GM20431 (cell line): ENCODE measurements at regions not wholly inside any gene's neighbourhood (a gene's known extent, or its start where the extent isn't known, plus 50 kb on each side); places are given as distances from the start of the nearest gene placed in this dataset.
"Not testable (repeated sequence)": the region's sequence is repeated elsewhere in the genome, so short reads cannot be mapped to it uniquely, and the experiment has no call there.

Experiments used
- in situ Hi-C: fragments of 300-500 bp; cut with MseI, MboI; formaldehyde crosslinking; loops from one replicate; pipeline ENCODE4 v1.15.0; 2020; ENCODE audit warnings: low sequenced_read_pairs; ENCODE audit not compliant: unreplicated experiment

DNA sequence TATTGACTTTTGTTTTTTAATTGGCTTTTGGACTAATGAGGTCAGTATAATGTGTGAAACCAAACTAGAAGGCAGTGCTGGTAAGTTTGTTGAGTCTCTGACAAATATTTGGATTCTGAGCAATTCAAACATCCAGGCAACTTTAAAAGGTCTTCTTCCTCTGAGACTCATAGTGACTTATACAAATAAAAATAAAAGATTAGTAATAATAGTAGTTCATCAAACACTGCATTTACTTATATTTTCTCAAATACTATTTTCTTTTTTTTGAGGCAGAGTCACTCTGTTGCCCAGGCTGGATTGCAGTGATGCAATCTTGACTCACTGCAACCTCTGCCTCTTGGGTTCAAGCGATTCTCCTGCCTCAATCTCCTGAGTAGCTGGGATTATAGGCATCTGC lies 337.9 kb downstream of the DAD1 start:
- in situ Hi-C loops: no loop called here

DNA sequence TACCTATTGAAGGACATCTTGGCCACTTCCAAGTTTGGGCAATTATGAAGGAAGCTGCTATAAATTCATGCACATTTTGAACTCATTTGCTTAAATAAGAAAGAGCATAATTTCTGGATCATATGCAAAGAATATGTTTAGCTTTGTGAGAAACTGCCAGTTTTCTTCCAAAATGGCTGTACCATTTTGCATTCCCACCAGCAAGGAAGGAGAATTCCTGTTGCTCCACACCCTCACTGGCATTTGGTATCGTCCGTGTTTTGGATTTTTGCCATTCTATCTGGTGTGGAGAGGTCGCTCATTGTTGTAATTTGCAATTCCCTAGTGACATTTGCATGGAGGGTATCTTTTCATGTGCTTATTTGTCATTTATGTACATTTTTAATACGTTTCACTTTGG lies 339.3 kb downstream of the DAD1 start:
- in situ Hi-C loops: no loop called here

DNA sequence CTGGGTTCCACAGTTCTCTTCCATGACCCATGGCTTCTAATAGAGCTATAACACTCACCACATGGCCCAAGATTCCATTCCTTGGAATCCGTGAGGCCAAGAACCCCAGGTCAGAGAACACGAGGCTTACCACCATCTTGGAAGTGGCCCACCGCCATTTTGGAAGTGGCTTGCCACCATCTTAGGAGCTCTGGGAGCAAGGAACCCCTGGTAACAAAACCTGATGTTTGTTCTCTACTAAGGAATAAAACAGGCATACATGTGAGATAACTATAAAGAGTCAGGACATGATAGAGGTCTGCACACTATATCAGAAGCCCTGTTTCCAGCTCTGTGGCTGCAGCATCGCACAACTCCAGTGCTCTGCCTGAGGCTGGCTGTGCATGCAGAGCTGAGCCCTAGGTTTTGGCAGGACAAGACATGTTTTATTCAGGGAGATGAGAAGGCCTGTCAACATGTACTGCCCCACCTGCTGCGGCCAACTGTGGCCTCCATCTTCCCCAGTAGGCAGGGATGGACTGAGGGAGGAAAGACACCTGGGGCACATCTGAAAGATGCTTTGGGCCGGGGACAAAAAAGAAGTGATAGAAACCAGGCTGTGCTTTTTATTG lies 344.9 kb downstream of the DAD1 start:
- in situ Hi-C loops: no loop called here

DNA sequence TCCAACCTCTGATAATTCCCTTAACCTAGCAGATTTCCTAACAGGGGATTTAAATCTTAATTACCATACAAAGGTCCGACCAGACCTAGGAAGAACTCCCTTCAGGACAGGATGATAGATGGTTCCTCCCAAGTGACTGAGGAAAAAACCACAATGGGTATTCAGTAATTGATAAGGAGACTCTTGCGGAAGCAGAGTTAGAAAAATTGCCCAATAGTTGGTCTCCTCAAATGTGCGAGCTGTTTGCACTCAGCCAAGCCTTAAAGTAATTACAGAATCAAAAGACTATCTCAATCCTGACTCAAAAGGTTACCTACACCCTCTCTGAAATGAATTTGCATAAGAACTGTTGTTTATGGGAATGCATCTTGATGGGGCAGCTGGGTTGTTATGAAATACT lies 350.7 kb downstream of the DAD1 start:
- in situ Hi-C loops: not testable (repeated sequence)

DNA sequence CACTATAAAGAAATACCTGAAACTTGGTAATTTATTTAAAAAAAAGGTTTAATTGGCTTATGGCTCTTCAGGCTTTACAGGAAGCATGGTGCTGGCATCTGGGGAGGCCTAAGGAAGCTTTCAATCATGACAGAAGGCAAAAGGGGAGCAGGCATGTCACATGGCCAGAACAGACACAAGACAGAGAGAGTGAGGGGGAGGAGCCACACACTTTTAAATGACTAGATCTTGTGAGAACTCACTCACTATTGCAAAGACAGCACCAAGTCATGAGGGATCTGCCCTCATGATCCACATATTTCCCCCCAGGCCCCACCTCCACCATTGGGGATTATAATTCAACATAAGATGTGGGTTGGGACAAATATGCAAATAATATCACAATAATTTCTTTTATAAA lies 355.6 kb downstream of the DAD1 start:
- in situ Hi-C loops: no loop called here

DNA sequence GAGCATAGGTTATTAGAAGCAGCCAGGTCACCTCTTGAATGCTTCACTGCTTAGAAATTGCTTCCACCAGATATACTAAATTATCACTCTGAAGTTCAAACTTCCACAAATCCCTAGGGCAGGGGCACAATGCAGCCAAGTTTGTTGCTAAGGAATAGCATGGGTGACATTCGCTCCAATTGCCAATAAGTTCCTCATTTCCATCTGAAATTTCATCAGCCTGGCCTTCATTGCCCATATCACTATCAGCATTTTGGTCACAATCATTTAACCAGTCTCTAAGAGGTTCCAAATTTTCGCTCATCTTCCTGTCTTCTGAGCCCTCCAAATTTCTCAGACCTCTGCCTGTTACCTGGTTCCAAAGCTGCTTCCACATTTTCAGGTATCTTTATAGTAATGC lies 356.1 kb downstream of the DAD1 start:
- in situ Hi-C loops: no loop called here

DNA sequence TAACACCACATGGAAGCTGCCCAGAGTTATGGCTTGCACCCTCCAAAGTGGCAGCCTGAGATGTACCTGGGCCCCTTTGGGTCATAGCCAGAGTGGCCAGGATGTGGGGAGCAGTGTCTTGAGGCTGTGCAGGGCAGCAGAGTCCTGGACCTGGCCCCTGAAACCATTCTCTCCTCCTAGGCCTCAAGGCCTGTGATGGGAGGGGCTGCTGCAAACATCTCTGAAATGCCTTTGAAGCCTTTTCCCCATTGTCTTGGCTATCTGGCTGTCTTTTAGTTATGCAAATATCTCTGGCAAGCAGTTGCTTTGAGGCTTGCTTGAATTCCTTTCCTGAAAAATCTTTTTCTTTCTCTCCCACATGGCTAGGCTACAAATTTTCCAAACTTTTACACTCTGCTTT lies 356.5 kb downstream of the DAD1 start:
- in situ Hi-C loops: no loop called here

DNA sequence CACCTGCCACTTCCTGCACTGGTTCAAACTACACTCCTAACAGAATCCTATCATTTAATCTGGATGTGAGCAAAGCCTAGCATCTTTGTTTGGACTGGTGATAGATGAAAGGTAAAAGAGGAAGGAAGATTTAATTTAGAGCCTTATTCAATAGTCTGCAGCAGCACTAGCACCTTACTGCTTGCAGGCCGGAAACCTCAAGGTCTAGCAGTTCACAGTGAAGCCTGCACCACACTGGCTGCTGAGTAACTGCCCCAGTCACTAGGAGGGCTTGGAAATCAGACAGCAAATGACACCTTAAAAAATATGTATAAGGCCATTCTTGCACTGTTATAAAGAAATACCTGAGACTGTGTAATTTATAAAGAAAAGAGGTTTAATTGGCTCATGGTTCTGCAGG lies 358.0 kb downstream of the DAD1 start:
- in situ Hi-C loops: no loop called here

DNA sequence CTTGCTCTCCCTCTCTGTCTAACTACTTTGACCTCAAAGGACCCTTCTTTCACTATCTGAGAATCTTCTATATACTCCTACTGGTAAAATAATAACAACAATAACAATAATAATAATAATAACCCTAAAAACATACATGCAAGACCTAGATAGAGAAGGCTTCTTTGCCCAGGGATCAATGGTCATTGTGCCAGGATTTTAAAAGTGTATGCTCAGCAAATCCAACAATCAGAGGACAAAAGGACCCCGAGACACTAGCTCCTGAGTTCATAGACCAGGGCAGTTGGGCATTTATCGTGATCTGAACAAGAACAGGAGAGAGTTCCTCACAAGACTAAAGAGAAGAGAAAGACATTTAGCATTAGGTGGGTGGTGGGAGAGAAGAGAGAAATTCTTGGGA lies 358.5 kb downstream of the DAD1 start:
- in situ Hi-C loops: no loop called here

DNA sequence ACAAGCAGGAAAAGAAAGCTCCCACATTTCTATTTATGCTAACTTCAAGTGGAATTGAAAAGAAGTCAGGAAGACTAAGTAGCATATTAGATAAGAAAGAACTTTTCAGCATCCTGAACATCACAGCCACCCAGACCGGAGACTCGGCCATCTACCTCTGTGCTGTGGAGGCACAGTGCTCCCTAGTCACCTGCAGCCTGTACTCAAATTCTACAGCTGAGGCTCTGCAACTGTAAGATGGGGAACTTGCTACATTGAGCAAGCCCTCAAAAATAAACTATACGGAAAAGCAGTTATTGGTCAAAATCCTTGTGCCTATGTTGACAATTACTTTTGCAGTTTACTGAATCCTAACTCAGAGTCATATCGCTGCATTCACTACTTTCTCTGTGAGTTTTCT lies 361.9 kb downstream of the DAD1 start:
- in situ Hi-C loops: no loop called here

DNA sequence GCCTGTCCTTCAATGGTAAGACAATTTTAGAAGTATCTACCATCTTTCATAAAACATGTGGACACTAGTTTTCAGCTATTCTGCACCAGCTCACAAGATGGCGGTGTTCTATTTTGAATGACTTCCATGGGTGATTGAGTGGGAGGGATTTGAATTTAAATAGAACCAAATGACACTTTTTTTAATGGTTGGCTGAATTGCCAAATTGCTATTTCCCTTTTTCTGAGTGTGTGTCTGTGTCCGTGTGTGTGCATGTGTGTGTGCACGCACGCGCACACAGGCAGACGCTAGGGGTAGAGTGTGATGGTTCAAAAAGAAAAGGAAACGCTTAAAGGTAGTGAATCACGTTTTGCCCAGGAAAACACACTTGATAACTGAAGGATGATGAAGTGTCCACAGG lies 362.6 kb downstream of the DAD1 start:
- in situ Hi-C loops: no loop called here

DNA sequence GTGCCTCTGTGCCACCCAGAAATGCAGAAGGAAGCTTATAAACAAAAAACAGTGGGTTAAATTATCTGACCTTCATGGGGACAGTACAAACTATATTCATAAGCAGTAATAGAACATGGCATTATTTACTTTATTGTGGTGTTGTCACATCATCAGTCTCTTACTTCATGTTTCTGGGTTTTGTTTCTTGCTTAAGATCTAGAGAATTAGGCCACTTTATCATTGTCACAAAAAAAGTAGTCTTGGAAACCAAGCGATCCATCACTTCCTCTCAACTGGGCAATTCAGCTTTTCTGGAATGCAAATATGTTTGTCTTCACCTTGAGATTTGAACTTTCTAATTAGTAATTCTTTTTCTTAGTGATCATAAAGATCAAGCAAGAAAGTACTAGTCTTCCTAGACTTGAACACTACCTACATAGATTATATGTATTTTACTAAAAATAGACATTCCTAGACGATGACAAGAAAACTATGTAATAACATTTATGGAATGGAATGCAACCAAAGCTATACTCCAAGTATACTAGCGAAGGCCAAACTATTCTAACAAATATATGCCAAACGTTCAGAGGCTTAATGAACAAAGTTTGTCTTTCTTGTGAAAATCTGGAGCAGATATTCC lies 363.4 kb downstream of the DAD1 start:
- in situ Hi-C loops: no loop called here

DNA sequence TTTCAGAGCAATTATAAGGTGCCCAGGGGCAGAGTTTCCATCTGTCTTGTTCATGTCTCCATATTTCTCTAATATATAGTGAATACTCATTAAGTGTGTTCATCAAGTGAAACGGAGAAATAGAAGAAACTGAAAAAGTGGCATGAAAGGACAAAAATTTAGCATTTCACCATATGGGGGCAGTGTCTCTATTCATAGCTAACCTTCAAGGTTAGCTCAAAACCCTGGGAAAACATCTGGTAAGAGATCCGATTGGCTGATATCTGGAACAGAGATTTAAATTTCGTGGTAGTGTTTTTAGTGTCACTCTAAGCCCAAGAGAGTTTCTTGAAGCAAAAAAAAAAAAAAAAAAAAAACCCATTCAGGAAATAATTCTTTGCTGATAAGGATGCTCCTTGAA lies 367.5 kb downstream of the DAD1 start:
- in situ Hi-C loops: no loop called here

DNA sequence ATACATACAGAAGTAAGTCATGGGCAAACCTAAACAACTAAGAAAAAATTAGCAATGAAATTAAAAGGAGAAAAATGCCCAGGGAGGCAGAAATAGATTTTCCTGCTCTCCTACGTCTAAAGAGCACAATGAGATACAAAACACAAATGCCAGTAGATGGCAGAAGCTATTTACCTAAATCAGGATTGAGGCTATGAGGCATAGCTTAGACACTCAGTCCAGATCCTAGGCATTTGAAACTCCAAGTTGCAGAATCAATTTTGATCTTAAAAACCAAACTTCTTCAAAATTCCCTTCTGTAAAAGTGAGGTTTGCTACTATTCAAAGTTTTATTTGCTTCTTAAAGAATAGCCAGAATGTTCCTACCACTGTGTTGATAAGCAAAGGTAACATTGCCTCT lies 368.6 kb downstream of the DAD1 start:
- in situ Hi-C loops: no loop called here

DNA sequence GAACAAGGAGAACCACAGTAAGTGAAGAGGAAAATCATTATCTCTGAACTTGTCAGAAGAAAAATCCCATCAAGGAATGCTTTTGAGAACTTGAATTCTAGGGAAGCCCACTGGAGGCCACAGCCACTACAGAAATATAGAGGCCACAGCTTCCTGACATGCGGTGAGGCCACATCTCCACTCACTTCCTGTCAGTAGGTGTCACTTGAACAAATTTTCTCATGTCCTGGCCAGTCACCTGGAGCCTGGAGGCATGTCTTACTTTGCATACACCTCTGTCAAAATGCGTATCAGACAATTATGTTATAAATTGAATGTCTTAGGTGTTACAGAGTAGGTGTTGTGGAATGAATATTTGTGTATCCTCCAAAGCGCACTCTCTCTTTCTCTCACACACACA lies 370.3 kb downstream of the DAD1 start:
- in situ Hi-C loops: no loop called here

DNA sequence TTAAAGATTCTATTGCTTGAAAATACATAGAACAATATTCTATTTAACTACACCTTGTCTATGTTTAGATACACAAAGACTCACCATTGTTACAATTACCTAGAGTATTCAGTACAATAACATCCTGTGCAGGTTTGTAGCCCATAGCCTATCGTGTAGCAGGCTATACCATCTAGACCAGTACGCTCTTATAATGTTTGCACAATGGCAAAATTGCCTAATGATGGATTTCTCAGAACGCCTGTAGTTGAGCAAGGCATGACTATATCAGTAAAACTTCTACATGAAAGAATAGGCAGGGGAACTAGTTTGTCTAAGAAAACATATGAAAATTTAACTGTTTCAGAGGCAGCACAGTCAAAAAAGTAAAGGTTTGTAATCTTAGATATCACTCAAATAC lies 375.9 kb downstream of the DAD1 start:
- in situ Hi-C loops: no loop called here

DNA sequence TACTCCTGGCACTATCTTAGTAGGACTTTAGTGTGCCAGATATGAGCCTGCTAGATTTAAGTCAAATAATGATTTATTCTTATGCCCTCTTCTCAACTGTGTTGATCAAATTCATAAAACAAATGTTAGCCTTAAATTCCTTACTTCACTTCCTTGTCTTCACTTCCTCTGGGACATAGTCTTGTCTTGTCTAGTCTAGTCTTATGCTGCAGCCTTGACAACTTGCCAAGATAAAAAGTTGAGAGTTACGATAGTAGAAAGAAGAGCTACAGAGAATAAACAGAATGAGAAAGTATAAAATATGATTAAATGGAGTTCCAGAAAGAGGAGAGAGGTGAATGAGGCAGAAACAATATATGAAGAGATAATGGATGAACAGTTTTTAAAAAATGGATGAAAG lies 378.1 kb downstream of the DAD1 start:
- in situ Hi-C loops: no loop called here

DNA sequence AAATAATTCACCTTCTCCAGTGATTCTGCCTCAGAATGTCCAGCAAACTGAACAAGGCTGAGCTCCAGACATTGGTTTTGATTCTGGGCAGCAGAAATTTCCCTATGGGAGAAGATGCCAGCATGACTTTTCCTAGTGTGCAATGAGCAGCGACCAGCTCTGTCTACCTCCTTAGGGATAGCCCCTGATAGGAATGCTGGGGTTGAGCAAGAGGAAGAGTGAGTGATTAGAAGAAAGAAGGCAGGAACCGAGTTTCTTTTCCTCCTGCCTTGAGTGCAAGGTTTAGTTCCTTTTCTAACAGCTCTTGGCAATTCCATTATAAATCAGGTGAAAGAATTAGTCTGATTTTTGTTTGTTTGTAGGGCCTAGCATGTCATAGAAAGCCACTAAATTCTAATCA lies 379.0 kb downstream of the DAD1 start:
- in situ Hi-C loops: no loop called here

DNA sequence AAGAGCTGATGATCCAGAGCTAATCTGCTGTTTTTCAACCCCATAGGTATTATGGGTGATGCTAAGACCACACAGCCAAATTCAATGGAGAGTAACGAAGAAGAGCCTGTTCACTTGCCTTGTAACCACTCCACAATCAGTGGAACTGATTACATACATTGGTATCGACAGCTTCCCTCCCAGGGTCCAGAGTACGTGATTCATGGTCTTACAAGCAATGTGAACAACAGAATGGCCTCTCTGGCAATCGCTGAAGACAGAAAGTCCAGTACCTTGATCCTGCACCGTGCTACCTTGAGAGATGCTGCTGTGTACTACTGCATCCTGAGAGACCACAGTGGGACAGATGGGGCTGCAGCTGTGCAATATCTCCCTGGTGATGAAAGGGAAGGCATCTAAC lies 386.0 kb downstream of the DAD1 start:
- in situ Hi-C loops: no loop called here

DNA sequence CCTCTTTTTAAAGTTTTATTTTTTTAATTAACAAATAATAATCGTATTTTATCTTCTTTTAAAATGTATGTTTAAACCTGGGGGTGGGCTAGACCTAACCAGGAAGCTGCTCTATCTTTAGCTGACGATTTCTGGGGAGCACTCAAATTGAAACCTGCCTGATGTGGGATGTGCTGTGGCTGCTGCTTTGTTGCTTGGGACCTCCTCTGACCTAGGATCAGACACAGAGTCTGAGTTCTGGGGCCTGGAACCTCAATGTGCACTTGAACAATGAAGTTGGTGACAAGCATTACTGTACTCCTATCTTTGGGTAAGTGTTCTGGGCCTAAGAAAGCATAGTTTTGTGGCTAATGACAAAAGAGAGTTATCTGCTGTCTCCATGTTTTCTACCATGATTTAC lies 386.7 kb downstream of the DAD1 start:
- in situ Hi-C loops: no loop called here

DNA sequence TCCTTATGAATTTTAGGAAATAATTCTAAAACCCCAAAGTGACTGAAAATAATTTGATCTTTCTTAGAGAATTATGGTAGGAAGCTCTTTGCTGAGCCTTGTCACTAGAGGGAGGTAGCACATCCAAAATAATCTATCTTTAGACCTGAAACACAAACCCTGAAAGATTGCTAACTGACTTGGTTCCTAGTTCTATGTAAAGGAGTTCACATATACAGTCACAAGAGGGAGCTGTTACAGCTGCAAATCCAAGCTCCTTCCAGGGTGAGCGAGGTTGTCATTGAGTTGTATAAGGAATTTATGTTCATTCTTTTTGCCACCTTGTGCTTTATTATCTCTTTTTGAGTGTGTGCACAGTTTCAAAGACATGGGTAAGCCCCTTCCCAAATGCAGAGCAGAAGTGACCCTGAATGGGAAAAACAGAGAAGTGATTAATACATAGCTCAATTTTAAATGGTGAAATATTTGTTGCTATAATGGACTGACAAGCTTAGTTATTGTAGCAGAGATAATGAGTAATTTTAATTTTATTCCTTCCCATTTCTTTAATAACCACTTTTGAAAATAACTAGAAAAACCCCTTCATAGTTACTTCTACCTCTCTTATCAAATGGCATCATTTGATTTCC lies 387.9 kb downstream of the DAD1 start:
- in situ Hi-C loops: no loop called here

DNA sequence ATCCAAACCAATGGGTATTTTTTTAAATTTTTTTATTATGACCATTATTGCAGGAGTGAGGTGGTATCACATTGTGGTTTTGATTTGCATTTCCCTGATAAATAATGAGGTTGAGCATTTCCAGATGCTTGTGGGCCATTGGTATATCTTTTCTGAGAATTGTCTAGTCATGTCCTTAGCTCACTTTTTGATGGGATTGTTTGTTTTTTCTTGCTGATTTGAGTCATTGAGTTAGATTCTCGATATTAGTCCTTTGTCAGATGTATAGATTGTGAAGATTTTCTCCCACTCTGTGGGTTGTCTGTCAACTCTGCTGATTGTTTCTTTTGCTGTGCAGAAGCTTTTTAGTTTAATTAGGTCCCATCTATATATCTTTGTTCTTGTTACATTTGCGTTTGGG lies 388.9 kb downstream of the DAD1 start:
- in situ Hi-C loops: not testable (repeated sequence)
